SK-N-MC (cell line): ENCODE measurements at regions not wholly inside any gene's neighbourhood (a gene's known extent, or its start where the extent isn't known, plus 50 kb on each side); places are given as distances from the start of the nearest gene placed in this dataset.

ENCODE experiments used
- EZH2 ChIP-seq: fragments of 200-600 bp; sonication (generic); IDR thresholded peaks from one replicate; pipeline ENCODE4 v1.6.1; 2017; ENCODE audit warnings: antibody characterized with exemption
- FOXP2 ChIP-seq: optimal IDR thresholded peaks from 2 replicates; pipeline ENCODE3; 2011; ENCODE audit warnings: mild to moderate bottlenecking, moderate library complexity; ENCODE audit not compliant: insufficient read depth; ENCODE audit errors: extremely low read length, control extremely low read depth
- POLR2AphosphoS5 ChIP-seq: IDR thresholded peaks from 2 replicates; pipeline ENCODE4 v1.6.1; 2012; ENCODE audit warnings: mild to moderate bottlenecking, low read depth, low read length, borderline replicate concordance

GRCh38 chr6:167492100-167492449 is 167.2 kb downstream of the TTLL2 start:
- no peak for TF ChIP-seq EZH2
- no peak for TF ChIP-seq POLR2AphosphoS5
- no peak for TF ChIP-seq FOXP2
